ENCODE measurements at regions not wholly inside any gene's neighbourhood (a gene's known extent, or its start where the extent isn't known, plus 50 kb on each side); places are given as distances from the start of the nearest gene placed in this dataset.

GRCh38 chr17:63293323-63294075 is 152.6 kb downstream of the CYB561 start:
- Histone ChIP-seq H2AFZ (ENCODE audit: low read depth, low read length) (no peak overlapping the region), H3K27me3 (ENCODE audit: insufficient read depth, low read depth, low read length) (no peaks in the 10 kb centered on the region), H3K9me3 (ENCODE audit: low read length) (peaks cover 4% of the 10 kb centered on the region), H3F3A (ENCODE audit: insufficient read depth, low read length, poor library complexity, severe bottlenecking) (no peaks in the 10 kb centered on the region), H3K27ac (ENCODE audit: low read length) (no peak overlapping the region), H3K79me2 (replicated peaks; ENCODE audit: insufficient read depth, low read length) (peaks cover 5% of the 10 kb centered on the region), H3K4me3 (ENCODE audit: low read length) (no peak overlapping the region), H3K9me2 (ENCODE audit: insufficient read depth, low read length) (no peaks in the 10 kb centered on the region), H3K36me3 (ENCODE audit: insufficient read depth, low read length) (no peaks in the 10 kb centered on the region), H3K9ac (ENCODE audit: low read length) (no peak overlapping the region), H4K20me1 (ENCODE audit: insufficient read depth) (no peaks in the 10 kb centered on the region), H3K4me2 (ENCODE audit: low read length) (no peak overlapping the region)
- TF ChIP-seq REST (IDR thresholded peaks at IDR 0.05; ENCODE audit: borderline replicate concordance) (no peak), SMC3 (conservative IDR thresholded peaks at IDR 0.05; ENCODE audit: poor library complexity) (no peak), EP300 (conservative IDR thresholded peaks at IDR 0.05; ENCODE audit: poor library complexity, severe bottlenecking) (no peak), EZH2 (IDR thresholded peaks at IDR 0.05; ENCODE audit: borderline replicate concordance, insufficient read depth, low read length, poor library complexity, severe bottlenecking) (no peak), TAF1 (IDR thresholded peaks at IDR 0.05; ENCODE audit: low read depth) (no peak)

- Histone ChIP-seq H3K4me2 (ENCODE audit: low read length) (no peak overlapping the region), H3F3A (ENCODE audit: insufficient read depth, low read length, poor library complexity, severe bottlenecking) (no peaks in the 10 kb centered on the region), H3K9me2 (ENCODE audit: insufficient read depth, low read length) (no peaks in the 10 kb centered on the region), H4K20me1 (ENCODE audit: insufficient read depth) (no peaks in the 10 kb centered on the region), H3K4me3 (ENCODE audit: low read length) (no peak overlapping the region), H3K36me3 (ENCODE audit: insufficient read depth, low read length) (no peaks in the 10 kb centered on the region), H3K9me3 (ENCODE audit: low read length) (peaks cover 4% of the 10 kb centered on the region), H3K9ac (ENCODE audit: low read length) (no peak overlapping the region), H3K79me2 (replicated peaks; ENCODE audit: insufficient read depth, low read length) (no peaks in the 10 kb centered on the region), H2AFZ (ENCODE audit: low read depth, low read length) (no peak overlapping the region), H3K27ac (ENCODE audit: low read length) (no peak overlapping the region), H3K27me3 (ENCODE audit: insufficient read depth, low read depth, low read length) (no peaks in the 10 kb centered on the region)
- TF ChIP-seq POLR2AphosphoS5 (IDR thresholded peaks at IDR 0.05) (no peak), TAF1 (IDR thresholded peaks at IDR 0.05; ENCODE audit: low read depth) (no peak), REST (IDR thresholded peaks at IDR 0.05; ENCODE audit: borderline replicate concordance) (no peak), RAD21 (conservative IDR thresholded peaks at IDR 0.05) (no peak)
Observed at GRCh38 chr17:63294776-63295175, 151.3 kb downstream of the CYB561 start.
